Dedifferentiated amniotic fluid mesenchymal stem cell (primary cell): ENCODE measurements at regions not wholly inside any gene's neighbourhood (a gene's known extent, or its start where the extent isn't known, plus 50 kb on each side); places are given as distances from the start of the nearest gene placed in this dataset.
A peak's percentile ranks its signal among the peaks of the same experiment; 100 is the strongest.
"Not testable (repeated sequence)": the region's sequence is repeated elsewhere in the genome, so short reads cannot be mapped to it uniquely, and the experiment has no call there.

ENCODE experiments used
- DNase-seq: peaks from one replicate; pipeline ENCODE4 v3.0.0-alpha.2; 2016; ENCODE audit errors: extremely low spot score

- no peak for DNase-seq
Observed at GRCh38 chr4:100034023-100034664, 84.1 kb upstream of the H2AZ1 start.

- no peak for DNase-seq
Observed at GRCh38 chr4:100026066-100026465, 76.0 kb upstream of the H2AZ1 start.

- no peak for DNase-seq
Observed at GRCh38 chr4:100023800-100024199, 73.7 kb upstream of the H2AZ1 start.

GRCh38 chr4:100022792-100023222, 72.7 kb upstream of the H2AZ1 start:
- DNase-seq: no peak

- DNase-seq: no peak
Observed at GRCh38 chr4:100019821-100020220, 69.7 kb upstream of the H2AZ1 start.

GRCh38 chr4:100017637-100018310, 67.7 kb upstream of the H2AZ1 start:
- DNase-seq: no peak

- DNase-seq: peak; percentile 74
Observed at GRCh38 chr4:100016191-100016590, 66.1 kb upstream of the H2AZ1 start.

- DNase-seq: no peak
Observed at GRCh38 chr4:100014616-100015015, 64.5 kb upstream of the H2AZ1 start.

- no peak for DNase-seq
Observed at GRCh38 chr4:100009490-100009889, 59.4 kb upstream of the H2AZ1 start.

GRCh38 chr4:100008048-100008447, 58.0 kb upstream of the H2AZ1 start:
- peak; percentile 49 for DNase-seq

GRCh38 chr4:100006161-100006560, 56.1 kb upstream of the H2AZ1 start:
- not testable (repeated sequence) for DNase-seq
